ENCODE measurements at regions not wholly inside any gene's neighbourhood (a gene's known extent, or its start where the extent isn't known, plus 50 kb on each side); places are given as distances from the start of the nearest gene placed in this dataset.

DNA sequence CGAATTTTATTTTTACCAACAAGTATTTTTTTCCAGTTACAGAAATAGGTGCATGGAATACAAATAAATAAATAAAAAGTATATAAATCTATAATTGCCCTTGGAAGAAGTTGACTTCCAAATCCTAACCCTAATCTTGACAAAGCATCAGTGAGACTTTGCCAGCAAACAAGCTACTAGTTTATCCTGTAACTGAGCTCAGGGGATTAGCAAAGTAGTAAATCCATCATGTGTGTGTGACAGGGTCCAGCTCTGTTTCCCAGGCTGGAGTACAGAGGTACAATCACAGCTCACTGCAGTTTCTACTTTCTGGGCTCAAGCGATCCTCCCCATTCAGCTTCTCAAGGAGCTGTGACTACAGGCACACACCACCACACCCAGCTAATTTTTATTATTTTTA lies 948.0 kb upstream of the CNTNAP5 start:
- no peak for DNase-seq

DNA sequence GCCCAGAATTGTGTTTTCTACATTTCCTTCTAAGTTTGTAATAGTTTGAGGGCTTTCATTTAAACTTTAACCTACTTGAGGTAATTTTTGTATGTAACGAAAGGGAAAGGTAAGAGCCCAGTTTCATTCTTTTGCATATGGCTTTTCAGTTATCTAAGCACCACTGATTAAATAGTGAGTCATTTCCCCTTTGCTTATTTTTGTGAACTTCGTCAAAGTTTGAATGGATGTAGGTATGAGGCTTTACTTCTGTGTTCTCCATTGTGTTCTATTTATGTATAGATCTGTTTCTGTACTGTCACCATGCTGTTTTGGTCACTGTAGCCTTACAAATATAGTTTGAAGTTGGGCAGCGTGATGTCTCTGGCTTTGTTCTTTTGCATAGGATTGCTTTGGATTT lies 944.8 kb upstream of the CNTNAP5 start:
- no peak for DNase-seq

DNA sequence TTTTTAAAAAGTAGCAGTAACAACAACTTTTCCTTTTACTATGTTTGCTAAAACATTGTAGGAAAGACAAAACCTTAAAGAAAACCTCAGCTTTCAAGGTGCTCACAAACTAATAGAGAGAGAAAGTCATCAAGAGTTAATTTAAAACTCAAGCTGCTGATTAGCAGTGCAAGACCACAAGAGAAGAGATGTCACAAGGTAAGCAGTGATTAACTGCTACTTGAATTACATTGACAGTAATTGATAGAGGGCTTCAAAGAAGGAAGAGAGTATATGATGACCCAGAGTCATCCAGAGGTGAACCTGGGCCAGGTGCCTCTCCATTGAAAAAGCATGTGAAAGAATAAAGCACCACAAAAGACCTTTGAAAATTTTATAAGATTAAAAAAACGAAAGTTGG lies 939.6 kb upstream of the CNTNAP5 start:
- no peak for DNase-seq

DNA sequence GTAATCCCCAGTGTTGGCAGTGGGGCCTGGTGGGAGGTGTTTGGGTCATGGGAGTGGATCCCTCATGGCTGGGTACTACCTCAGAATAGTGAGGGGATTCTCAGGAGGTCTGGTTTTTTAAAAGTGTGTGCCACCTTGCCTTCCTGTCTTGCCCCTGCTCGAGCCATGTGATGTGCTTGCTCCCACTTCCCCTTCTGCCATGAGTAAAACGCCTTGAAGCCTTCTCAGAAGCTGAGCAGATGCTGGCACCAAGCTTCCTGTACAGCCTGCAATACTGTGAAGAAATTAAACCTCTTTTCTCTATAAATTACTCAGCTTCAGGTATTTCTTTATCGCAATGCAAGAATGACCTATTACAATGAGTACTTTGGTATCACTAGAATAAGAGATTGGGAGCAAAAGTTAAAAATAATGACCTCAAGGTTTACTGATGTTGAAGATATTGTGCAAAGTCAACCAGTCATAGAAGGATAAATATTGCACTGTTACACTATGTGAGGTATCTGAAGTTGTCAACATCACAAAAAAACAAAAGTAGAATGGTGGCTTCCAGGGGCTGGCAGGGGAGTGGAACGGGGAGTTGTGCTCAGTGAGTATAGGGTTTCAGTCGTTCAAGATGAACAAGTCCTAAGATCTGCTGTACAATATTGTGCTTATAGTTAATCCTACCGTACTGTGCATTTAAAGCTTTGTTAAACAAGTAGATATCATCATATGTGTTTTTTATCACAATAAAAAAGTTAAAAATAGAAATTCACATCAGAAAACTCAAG lies 938.3 kb upstream of the CNTNAP5 start:
- peak; percentile 16 for DNase-seq

DNA sequence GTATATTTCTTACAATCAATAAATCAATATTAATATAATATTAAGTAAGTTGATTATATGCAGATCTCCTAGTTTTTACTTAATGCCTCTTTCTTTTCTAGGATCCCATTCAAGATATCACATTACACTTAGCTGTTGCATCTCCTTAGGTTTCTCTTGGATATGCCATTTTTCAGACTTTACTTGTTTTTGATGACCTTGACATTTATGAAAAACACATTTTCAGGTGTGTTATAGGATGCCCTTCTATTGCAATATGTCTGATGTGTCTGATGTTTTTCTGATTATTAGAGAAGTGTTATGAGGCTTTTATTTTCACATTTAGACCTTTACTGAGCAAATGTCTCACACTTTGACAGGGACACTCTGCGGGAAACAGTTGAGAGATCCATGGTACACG lies 933.6 kb upstream of the CNTNAP5 start:
- no peak for DNase-seq

DNA sequence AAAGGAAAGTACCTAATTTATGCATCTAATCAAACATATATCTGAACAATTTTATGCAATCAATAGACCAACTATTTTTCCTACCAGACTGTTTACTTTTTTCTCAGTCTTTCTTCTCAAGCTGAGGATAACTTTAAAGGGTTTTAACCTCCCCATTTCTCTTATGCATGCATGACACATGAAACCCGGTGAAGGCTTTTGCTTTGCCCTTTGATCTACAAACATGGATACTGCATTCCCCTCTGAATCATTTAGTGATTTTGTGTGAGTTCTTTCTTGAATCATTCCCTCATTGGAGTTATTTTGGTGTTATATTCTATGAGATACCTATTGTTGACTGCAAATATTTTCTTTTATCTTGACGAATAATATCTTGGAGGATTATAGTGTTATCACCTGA lies 931.9 kb upstream of the CNTNAP5 start:
- no peak for DNase-seq

DNA sequence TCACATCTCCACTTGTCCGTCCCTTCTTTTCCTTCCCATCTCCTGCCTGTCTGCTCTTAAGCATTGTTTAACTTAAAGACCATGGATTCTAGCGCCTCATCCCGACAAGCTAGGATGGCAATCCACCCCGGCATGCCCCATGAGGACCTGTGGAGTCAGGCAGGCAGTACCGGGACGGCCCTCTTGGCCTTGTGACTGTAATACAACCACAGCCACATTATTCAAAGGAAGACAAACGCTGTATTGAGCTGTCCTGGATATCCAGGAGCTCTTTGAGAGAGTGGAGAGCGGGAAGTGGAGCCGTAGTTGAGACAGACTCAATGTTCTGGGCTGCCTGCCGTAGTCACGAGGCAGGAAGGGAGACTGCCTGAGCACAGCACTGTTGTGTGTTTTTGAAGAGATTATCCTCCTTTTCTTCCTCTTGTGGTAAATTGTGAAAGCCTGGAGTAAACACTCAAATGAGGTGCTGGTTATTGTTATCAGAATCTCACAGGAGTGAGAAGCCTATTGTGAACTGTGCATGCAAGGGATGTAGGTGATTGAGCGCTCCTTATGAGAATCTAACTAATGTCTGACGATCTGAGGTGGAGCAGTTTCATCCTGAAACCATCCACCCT lies 929.8 kb upstream of the CNTNAP5 start:
- peak; percentile 41 for DNase-seq

DNA sequence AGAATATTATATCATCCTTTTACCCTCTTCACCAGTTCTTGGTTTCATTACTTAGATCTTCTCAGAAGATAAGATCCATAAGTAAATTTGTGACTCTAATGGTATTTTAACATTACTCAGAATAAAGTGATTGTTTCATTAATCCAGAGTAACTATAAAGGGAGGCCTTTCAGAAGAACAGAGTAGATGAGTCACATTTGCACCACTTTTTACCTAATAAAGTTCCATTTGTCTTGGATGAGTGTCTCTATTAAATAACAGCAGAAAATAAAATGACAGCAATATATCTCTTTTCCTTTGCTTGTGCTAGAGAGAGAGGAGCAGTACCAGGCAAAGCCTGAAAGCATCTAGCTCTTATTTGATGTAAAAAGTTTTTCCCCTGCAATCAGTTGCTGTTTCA lies 926.5 kb upstream of the CNTNAP5 start:
- DNase-seq: no peak

DNA sequence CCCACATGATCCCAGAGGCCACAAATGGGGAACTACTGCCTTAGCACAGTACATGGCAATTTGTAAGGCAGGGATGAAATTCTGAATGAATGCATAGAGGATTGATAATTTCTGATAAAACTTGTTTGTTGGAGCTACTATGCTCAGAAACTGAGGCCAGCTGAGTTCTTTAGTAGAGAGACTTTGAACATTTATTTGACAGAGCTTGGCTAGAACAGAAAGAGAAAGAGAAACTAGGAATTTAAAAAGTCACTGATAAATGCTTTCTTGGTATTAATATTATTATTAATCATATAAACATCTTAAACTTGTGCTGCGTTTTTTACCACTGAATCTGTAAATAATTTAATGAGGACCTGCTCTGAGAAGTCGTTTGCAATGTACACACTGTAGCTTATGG lies 923.7 kb upstream of the CNTNAP5 start:
- no peak for DNase-seq

DNA sequence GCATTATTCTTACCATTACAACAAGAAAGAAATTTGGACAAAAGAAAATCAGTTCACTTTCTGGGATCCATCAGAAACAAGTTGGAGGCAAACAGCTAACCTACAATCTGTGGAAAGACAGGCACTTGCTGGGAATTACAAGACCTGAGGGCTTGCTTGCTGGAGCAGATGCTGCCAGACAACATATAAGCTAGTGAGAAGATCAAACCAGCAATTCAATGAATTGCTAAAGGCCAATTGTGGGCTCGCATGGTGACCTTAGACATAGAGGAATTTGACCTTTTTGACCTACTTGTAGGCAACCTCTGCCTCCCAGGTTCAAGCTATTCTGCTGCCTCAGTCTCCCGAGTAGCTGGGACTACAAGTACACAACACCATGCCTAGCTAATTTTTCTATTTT lies 921.2 kb upstream of the CNTNAP5 start:
- DNase-seq: no peak

DNA sequence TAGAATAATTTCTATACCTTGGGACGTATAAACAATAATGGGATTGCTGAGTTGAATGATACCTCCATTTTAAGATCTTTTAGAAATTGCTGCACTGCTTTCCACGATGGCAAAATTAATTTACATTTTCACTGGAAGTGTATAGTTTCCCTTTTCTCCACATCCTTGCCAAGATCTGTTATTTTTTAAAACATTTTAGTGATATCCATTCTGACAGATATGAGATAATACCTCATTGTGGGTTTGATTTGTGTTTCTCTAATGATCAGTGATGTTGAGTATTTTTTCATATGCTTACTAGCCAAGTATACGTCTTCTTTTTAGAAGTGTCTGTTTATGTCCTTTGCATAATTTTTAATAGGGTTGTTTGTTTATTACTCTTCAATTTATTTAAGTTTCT lies 908.5 kb upstream of the CNTNAP5 start:
- DNase-seq: no peak

DNA sequence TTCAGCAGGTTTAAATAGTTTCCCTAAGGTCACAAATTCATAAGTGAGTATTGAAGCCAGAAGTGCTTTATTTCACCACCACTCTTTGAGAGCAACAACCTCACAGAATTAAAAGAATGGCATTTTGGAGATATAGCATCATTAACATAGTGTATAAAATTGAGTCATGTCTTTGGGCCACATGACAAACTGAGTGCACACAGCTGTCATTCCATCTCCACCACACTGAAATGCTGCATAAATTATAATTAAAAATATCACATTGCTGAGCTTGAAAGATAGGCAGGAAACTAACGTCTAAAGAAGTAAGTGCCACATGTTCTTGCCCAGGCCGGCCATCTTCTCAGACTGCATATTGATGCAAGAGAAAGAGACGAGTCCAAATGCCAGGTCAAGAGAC lies 897.9 kb upstream of the CNTNAP5 start:
- no peak for DNase-seq

DNA sequence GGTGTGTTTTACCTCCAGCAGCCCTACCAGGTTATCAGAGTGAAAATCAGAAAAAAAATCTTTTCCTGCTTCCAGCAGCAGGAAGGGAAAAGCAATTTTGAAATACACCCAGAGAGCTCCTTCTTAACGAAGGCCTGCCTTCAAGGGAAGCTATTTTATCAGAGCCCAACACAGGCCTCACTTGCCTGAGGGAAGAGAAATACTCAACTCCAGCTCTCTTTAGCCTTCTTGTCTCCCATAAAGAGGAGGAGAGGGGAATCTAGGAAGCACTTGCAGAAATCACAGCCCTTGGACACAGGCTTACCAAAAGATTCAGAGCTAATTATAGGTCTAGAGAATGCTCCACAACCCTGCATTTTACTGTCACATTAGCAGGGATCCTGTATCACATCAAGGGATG lies 896.1 kb upstream of the CNTNAP5 start:
- no peak for DNase-seq

DNA sequence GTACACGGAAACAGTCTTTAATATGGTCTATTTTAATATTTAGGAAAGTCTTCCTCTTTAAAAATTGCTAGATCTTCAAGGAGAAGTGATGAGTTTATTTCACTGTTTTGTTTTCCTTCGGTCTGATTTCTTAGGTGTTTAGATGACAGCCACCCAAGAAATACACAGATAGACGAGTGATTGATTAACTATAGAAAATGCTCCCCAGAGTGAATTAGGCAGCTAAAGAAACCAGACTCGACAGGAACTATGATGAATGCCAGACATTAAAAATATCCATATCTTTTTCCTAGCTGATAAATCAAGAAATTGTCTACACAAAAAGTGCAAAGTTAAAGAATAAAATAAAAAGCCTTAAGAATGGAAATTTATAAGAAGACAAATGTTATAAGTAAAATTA lies 888.7 kb upstream of the CNTNAP5 start:
- DNase-seq: no peak

DNA sequence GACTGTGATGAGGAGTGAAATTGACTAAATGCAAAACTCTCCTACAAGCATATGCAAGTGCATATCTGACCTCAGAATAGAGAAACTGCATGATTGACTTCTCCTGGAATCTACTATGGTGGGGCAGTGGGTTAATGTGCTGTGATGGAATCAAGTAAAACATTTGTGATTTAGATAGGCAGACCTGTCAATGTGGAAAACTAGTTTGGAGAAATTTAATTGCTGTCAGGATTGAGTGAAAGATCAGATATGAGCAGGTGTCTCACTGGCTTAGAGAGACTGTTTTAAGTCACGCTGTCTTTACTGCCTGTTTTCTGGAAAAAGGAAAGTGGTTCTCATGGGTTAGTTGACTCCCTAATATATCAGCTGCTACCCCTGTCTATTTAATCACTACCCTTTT lies 881.0 kb upstream of the CNTNAP5 start:
- DNase-seq: no peak

DNA sequence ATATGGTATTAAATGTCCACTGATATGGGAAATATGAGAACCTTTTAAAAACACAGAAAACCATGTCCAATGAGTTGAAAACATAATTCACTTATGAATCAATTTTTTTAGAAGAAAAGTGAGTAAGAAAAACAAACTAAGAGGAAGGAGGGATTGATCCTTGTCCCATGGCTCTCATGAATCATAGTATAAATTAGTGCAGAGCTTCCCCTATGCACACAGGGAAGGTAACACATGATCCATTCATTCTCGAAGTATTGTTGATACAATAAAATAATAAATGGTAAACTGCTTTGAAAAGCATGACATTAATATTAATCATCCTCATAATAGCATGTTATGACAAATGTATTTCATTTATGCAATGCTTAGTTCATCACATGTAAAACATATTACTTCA lies 872.0 kb upstream of the CNTNAP5 start:
- no peak for DNase-seq

DNA sequence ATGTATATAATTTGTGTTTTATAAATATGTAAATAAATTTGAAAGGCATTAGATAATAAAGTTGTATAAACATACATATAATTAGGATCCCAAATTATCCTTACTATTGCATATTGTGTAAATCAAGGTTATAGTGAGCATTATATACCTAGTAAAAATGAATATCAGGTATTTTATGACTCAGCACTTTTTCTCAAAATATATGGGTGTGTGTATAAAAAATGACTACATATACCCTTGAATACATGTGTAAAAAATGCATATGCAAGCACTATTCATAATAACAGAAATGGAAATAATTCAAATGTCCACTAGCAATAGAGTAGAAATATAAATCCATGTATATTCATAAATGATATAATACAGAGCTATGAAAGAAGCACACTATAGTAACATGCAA lies 870.9 kb upstream of the CNTNAP5 start:
- no peak for DNase-seq

DNA sequence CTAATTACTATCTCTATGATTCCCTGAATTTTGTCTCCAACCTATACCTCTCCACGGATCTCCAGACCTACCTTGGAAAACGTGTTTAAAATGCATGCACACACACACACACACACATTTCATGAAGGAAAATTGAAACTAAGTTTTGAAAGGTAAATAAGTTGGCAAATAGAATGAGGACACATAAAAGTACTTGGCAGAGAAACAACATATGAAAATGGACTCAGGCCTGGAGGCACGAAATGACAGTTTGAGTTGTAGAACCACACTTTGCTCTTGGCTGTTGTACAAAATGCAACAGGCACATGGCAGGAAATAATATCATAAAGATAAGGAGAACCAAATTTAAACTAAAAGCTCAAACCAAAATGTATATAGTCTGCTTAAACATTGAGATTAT lies 868.1 kb upstream of the CNTNAP5 start:
- DNase-seq: no peak

DNA sequence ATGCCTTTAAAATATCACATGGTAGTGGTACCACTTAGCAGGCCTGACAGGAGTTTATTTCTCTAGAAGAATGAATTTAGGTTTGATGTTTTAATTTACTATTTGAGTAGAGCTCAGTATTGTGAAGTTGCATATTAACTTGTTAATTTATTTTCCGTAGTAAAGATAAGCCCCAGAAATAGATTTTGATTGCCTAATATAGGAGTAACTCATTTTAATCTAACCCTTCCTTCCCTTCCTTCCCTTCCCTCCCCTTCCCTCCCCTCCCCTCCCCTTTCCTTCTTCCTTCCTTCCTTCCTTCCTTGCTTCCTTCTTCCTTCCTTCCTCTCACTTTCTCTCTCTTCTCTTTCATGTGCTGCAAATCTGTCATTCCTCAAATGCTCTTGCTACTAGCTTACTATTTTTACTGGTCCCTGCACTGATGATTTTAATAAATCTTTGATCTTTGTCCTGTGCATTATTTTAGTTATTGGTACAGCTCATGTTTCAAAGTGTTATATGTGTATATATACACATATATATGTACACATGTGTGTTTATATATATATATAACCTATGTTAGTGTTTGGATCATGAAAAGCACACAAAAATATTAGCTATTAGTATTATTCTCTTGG lies 862.6 kb upstream of the CNTNAP5 start:
- DNase-seq: no peak

DNA sequence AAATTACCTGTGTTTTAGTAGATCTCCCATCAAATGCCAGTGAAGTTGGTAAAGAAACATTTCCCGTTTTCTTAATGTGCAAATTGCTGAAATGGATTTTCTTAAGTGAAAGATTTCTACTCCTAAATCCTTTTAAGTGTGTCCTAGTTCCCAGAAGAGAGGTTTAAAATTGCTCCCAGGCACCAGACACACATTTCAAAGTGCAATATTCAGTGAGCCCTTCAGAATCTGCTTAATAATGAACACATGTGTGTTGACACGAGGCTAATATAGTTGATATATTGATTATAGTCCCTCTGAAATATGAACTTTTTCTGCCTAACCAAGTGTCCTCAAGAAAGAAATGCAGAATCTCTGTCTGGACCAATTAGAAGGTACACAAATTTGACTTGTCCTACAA lies 861.7 kb upstream of the CNTNAP5 start:
- no peak for DNase-seq

DNA sequence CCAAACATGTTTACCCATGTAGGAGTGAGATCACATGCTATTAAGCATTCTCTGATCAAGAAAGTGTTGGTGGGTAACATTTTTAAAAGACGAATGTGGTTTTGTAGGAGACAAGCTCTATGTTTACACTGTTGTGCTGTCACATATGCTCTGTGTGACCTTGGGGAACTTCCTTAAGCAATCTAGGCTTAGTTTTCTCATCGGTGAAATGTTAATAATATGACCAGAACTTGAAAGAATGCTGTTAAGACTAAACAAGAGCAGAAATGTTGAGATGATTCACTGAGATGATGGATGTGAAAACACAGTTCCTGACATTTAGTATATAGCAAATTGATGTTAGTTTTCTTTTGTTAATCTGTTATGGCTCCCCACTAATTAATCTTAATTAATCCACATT lies 860.9 kb upstream of the CNTNAP5 start:
- no peak for DNase-seq

DNA sequence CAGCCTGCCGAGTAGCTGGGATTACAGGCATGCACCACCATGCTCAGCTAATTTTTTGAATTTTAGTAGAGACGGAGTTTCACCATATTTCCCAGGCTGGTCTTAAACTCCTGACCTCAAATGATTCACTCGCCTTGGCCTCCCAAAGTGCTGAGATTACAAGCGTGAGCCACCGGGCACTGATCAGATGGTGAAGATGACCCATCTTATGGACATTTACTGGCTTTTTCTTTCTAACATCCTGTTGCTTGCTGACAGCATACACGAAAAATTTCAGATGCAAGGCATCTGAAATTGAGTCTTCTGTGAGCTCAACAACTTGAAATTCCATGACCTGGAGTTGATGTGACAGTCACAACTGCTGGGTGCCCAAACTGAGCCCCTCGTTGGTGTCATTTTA lies 859.5 kb upstream of the CNTNAP5 start:
- no peak for DNase-seq

DNA sequence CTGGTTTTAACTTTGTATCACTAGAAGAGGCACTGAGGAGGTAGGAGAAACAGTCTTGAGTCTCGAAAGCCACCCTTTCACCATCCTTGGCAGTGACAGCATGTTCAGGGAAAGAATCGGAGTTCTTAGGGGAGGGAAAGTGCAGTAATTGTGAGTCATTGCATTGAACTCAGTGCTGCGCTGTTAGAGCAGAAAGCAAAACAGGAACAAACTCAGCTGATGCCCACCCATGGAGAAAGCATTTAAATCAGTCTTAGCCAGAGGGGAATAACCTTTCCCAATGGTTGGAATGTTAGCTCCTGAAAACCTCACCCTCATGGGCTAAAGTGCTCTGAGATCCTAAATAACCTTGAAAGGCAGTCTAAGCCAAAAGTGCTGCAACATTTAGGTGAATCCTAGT lies 845.6 kb upstream of the CNTNAP5 start:
- DNase-seq: no peak

DNA sequence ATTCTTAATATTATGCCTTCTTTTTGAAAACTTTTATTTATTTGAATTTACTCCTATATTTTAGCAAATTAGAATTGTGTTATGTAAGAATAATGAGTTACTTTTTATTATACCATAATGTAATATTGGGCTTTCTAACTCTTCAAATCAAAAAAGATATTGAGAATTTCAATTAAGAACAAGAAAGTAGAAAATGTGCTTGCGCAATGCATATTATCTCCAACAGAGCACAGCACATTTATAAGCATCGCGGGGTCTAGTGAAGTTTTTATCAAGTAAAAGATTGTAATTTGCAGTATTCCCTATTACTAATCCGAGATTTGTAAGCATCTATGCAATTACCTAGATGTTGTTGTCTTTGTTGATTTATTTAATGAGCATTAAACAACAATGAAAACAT lies 829.1 kb upstream of the CNTNAP5 start:
- no peak for DNase-seq

DNA sequence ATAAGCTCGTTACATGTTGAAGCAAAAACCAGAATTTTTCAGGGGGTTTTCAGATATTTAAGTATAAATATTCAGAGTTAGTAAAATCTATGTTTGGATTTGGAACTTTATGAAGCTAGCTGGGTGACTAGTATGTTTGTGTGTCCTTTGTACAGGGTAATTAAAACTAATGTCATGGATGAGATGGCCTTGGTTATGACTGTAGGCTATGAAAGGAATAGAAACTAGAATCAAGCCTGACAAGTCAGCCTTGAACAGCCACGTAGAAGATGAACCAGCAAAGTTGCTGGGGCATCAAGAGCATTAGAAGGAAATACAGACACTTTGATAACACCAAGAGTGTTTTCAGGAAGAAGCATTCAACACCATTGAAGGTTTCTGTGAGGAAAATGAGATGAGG lies 825.1 kb upstream of the CNTNAP5 start:
- no peak for DNase-seq

Data from hematopoietic multipotent progenitor cell treated with erythropoietin and hydrocortisone succinate and interleukin-3 and kit ligand, for 6 days (in vitro differentiated cells).